HG02571 (cell line): ENCODE measurements at regions not wholly inside any gene's neighbourhood (a gene's known extent, or its start where the extent isn't known, plus 50 kb on each side); places are given as distances from the start of the nearest gene placed in this dataset.

Source experiments
- ATAC-seq: cut with Tn5 transposase; IDR thresholded peaks from one replicate; pipeline ENCODE4 v1.9.1; 2021; ENCODE audit warnings: mild to moderate bottlenecking, moderate library complexity; ENCODE audit not compliant: unreplicated experiment

- peak; percentile 78 for ATAC-seq
Observed at GRCh38 chr10:77710759-77711682, 73.4 kb upstream of the KCNMA1 start.

GRCh38 chr10:77710081-77710551 is 72.5 kb upstream of the KCNMA1 start:
- peak; percentile 56 for ATAC-seq

- ATAC-seq: no peak
Observed at GRCh38 chr10:77707570-77707969, 70.0 kb upstream of the KCNMA1 start.

- ATAC-seq: no peak
Observed at GRCh38 chr10:77702166-77702565, 64.6 kb upstream of the KCNMA1 start.

DNA sequence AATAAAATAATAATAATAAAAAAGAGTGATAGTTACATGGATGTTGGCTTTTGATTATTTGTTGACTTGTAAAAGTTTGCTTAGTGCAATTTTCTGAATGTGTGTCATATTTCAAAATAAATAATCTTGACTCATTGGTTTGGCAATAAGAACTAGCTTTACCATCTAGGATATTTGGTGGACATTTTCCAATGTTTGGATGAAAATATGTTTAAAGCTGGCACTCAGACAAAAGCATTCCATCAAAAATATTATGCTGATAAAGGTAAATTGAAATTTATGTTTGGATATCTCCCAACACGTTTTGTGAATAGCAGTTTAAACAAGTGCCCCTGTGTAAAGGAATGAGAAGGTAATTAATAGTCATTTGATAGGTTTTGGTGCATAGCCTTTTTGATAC is 62.5 kb upstream of the KCNMA1 start:
- ATAC-seq: no peak

GRCh38 chr10:77699080-77699645 is 61.6 kb upstream of the KCNMA1 start:
- no peak for ATAC-seq

GRCh38 chr10:77698267-77698931 is 60.8 kb upstream of the KCNMA1 start:
- ATAC-seq: no peak

GRCh38 chr10:77696584-77696983 is 59.0 kb upstream of the KCNMA1 start:
- no peak for ATAC-seq

GRCh38 chr10:77695186-77695585 is 57.6 kb upstream of the KCNMA1 start:
- ATAC-seq: no peak

DNA sequence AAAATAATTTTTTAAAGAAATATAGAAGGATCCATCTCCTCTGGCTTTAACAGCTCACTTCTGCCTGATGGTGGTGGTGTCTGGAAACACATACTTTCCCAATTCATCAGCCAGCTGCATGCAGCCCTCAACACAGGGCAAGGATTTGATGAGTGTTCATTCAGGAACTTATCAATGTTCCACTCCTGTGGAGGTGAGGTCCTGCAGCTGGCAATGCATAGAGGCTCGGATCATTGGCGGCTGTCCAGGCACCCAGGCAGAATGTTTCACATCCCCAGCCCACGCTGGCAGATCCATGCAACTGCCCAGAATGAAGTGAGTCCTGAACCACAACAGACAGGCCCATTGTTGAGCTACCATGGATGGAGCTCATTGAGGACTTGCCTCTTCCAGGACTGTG is 55.2 kb upstream of the KCNMA1 start:
- ATAC-seq: no peak

DNA sequence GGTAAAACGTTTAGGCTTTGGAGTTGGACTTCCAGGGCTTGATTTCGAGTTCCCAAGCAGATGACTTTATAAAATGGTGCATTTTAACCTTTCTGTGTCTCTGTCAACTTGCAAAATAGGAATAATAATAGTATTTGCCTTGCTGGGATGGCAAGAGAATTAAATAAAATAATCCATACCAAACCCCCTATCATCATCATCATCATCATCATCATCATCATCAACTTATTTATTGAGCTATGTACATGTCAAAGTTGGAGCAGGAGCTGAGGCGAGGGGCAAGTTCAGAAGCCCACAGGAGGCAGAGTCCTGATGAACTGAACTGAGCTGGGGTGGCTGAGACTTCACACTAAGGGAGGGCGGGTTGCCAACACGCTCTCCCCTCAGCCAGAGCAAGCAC is 51.7 kb upstream of the KCNMA1 start:
- no peak for ATAC-seq

DNA sequence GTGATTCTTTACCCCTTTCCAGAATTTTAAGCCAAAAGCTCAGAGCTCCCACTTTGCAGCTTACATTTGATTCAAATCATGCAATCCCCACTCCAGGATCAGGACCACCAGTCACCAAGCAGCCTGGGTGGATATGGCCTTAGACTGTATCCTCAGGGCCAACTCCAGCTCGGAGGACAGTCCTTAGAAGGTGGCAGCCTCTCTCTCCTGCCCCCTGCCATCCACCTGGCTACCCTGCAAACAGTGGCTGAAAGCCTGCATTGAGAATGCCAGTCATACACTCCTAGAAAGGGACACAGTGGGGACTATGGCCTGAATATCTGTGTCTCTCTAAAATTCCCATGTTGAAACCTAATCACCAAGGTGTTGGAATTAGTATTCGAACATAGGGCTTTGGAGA is 50.0 kb upstream of the KCNMA1 start:
- no peak for ATAC-seq
